HEK293 (cell line): ENCODE measurements at regions not wholly inside any gene's neighbourhood (a gene's known extent, or its start where the extent isn't known, plus 50 kb on each side); places are given as distances from the start of the nearest gene placed in this dataset.

Experiments
- YY1 ChIP-seq: fragments of 450-650 bp; formaldehyde crosslinking; IDR thresholded peaks from 2 replicates; pipeline ENCODE4 v1.5.1; 2018; ENCODE audit warnings: missing biosample characterization, missing genetic modification characterization
- ZNF391 ChIP-seq: fragments of 450-650 bp; formaldehyde crosslinking; IDR thresholded peaks from 2 replicates; pipeline ENCODE4 v1.5.1; 2016; ENCODE audit warnings: low read depth, missing biosample characterization, missing genetic modification characterization, borderline replicate concordance
- ZNF404 ChIP-seq: fragments of 450-650 bp; formaldehyde crosslinking; IDR thresholded peaks from 2 replicates; pipeline ENCODE4 v1.5.1; 2017; ENCODE audit warnings: missing biosample characterization, missing genetic modification characterization
- ZNF501 ChIP-seq: fragments of 450-650 bp; formaldehyde crosslinking; IDR thresholded peaks from 2 replicates; pipeline ENCODE4 v1.5.1; 2016; ENCODE audit warnings: missing biosample characterization, missing genetic modification characterization
- ZNF777 ChIP-seq: fragments of 450-650 bp; formaldehyde crosslinking; IDR thresholded peaks from 2 replicates; pipeline ENCODE4 v1.5.1; 2017; ENCODE audit warnings: missing biosample characterization, missing genetic modification characterization, borderline replicate concordance
- TF ChIP-seq, protein P1 (sequence below): fragments of 450-650 bp; formaldehyde crosslinking; IDR thresholded peaks from 2 replicates; pipeline ENCODE4 v1.5.1; 2017; ENCODE audit warnings: missing biosample characterization, missing genetic modification characterization

GRCh38 chr2:128596396-128597120 lies 277.9 kb upstream of the HS6ST1 start:
- TF ChIP-seq YY1 (tag by site-specific recombination) (no peak), ZNF404 (tag by site-specific recombination) (no peak), ZNF501 (tag by site-specific recombination) (no peak), ZNF391 (no peak), ZNF777 (tag by site-specific recombination) (no peak)
- TF ChIP-seq, protein P1, sequence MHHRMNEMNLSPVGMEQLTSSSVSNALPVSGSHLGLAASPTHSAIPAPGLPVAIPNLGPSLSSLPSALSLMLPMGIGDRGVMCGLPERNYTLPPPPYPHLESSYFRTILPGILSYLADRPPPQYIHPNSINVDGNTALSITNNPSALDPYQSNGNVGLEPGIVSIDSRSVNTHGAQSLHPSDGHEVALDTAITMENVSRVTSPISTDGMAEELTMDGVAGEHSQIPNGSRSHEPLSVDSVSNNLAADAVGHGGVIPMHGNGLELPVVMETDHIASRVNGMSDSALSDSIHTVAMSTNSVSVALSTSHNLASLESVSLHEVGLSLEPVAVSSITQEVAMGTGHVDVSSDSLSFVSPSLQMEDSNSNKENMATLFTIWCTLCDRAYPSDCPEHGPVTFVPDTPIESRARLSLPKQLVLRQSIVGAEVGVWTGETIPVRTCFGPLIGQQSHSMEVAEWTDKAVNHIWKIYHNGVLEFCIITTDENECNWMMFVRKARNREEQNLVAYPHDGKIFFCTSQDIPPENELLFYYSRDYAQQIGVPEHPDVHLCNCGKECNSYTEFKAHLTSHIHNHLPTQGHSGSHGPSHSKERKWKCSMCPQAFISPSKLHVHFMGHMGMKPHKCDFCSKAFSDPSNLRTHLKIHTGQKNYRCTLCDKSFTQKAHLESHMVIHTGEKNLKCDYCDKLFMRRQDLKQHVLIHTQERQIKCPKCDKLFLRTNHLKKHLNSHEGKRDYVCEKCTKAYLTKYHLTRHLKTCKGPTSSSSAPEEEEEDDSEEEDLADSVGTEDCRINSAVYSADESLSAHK (tag by site-specific recombination): no peak
